ENCODE measurements at regions not wholly inside any gene's neighbourhood (a gene's known extent, or its start where the extent isn't known, plus 50 kb on each side); places are given as distances from the start of the nearest gene placed in this dataset.

DNA sequence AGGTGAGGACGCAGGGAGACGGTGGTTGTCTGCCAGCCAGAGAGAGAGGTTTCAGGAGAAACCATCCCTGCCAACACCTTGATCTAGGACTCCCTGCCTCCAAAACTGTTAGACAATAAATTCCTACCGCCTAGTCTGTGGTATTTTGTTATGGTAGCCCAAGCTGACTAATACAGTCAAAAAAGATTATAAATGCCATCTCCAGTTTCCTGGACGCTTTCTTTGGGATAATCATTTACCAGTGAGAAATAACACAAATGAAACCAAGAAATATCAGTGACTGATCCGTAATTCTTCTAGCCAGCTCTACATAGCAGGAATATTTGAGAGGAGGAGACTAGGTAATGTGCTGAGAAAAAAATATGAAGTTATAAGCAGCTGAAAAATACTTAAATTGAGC is 707.8 kb upstream of the LMCD1 start:
- no peak for DNase-seq

DNA sequence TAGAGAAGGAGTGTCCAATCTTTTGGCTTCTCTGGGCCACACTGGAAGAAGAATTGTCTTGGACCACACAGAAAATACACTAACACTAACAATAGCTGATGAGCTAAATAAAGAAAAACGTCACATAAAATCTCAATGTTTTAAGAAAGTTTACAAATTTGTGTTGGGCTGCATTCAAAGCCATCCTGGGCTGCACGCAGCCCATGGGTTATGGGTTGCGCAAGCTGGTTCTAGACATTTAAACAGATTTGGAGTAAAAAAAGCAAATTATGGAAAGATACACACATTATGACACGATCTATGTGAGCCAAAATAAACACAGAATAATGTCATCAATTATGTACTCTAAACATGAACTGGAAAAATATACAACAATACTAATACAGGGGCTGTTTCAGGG is 703.3 kb upstream of the LMCD1 start:
- no peak for DNase-seq

DNA sequence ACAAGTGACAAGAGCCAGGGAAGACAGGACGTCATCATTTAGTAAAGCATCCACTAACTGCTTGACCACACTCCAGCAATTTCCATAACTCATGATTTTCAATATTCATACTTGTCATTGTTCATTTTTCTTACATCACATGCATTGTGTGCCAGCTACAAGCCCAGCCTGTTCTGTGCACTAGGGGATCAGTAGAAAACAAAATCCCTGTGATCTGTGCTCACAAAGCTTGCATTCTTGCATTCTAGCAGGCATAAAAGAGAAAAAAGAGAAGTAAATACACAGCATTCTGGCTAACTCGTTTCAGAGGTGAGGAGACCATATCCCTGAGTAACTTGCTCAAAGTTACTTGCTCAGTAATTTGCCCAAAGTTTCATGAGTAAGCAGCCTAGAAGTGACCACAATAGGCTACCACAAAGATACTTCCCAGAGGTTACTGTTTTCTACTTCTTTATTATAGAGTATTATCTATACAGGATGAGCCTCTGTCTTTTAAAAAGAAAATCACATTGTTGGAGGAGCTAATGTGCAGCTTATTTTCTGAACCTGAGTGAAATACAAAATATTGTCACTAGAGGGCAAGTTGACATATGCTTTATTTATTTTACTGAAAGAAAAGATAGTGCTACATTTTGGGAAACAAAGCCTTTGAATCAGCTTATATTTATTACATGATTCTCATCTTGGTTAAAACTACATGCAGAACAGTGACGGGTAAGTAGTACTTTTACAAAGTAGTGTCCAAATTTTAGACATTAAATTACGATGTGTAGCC is 701.4 kb upstream of the LMCD1 start:
- no peak for DNase-seq

- DNase-seq: no peak
These were observed 689.1 kb upstream of the LMCD1 start for GRCh38 chr3:7812490-7812889.

DNA sequence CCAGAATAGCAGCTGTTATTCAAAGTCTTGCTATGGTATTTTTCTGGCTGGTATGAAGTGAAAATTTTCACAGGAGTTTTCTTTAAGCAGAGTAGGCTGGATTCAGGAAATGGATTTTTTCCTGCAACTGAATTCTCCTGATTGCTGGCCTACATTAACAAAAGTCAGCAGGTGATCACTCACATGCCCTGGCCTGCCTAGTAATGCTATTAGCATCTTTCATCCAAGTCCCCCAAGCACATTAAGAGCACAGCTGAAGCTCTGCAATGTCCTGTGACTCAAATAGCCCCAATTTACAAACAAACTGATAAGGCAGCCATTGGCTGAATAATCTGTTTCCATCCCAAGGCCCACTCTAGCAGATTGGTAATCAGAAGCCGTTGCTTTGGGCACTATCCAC is 688.3 kb upstream of the LMCD1 start:
- no peak for DNase-seq

GRCh38 chr3:7817239-7817638 is 684.4 kb upstream of the LMCD1 start:
- no peak for DNase-seq

- DNase-seq: no peak
These were observed 680.7 kb upstream of the LMCD1 start for GRCh38 chr3:7820969-7821368.

DNA sequence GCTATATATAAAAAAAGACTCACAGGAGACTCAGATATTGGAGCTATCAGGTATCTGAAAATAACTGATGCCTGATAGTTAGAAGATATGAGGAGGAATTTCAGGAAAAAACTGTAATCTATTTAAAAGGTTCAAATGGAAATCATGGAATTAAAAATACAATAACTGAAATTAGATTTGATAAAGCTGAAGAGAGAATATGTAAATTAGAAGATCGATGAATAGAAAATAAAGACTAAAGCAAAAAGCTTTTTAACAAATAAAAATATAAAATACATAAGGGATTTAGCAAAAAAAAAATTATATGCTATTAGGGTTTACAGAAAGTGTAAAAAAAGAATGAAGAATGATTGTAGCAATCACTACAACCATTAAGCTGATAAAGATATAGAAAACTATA is 679.8 kb upstream of the LMCD1 start:
- DNase-seq: no peak

- DNase-seq: no peak
These were observed 660.2 kb upstream of the LMCD1 start for GRCh38 chr3:7841451-7841850.

GRCh38 chr3:7843441-7843840 is 658.2 kb upstream of the LMCD1 start:
- DNase-seq: no peak

DNA sequence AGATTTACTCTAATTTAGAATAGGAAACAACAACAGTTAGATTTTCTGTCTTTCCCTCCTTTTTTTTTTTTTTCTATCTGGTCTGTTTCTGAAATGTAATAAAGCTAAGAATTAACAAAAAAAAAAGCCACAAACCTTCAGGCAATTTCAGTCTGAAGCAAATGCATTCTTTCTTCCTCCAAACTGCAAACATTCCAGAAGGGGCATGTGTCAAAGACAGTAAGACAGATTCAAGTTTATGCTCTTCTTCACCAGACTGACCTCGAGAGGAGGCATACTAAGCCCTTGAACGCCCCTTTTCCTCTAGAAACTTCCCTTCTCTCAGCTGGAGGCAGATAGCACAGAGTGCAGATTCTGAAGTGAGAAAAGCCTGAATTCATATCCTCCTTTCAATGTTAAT is 654.6 kb upstream of the LMCD1 start:
- no peak for DNase-seq

GRCh38 chr3:7847521-7847920 is 654.1 kb upstream of the LMCD1 start:
- DNase-seq: no peak

- DNase-seq: no peak
These were observed 647.4 kb upstream of the LMCD1 start for GRCh38 chr3:7854266-7854665.

DNA sequence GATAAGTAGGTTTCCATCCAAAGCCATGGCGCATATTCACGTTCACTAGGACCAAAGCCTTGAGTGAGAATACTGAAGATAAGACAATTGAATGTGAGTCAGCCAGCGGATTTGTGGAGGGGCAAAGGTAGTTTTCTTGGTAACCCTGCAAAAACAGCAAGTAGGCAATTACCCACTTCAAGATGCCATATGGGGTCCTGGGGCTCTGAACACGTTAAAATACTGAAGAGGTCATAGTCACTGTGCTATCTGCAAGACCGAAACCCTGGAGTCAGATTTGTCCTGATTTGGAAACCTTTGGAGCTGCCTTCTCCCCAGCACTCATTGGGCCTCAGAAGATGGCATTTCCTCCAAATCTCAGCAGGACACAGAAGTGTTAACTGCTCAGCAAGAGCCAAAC is 646.9 kb upstream of the LMCD1 start:
- no peak for DNase-seq

DNA sequence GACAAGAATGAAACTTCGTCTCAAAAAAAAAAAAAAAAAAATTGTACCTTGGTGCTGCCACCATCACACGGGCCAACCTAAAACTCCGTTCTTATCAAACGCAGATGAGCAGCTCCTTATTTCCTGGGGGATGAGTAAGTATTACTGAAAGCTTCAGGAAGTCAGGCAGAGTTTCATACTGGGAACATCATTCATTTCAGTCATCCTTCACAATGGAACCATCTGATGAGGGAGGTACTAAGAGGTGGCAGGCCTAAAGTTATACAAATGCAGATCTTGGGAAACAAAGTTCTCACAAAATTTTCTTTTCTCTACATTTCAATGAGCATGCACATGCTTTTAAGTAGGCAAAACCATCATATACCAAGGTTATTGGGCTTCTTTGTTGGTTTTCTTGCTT is 636.0 kb upstream of the LMCD1 start:
- DNase-seq: no peak

DNA sequence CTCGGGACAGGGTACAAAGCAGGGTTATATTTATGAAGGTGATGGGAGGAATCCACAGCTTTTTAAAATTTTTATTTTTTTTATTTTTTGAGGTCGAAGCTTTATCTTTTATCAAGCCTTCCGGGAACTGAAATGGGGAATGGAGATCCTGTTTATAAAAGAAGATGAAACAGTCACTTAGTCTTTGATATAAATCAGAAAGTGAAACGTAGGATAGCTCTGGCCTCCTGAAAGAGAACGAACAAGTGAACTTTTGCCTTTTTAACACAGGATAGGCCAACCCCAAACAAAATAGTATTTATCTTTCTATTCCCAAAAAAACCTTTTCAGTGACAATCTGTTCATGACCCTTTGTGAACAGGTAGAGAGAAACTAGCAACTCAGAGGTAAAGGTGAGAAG is 634.0 kb upstream of the LMCD1 start:
- DNase-seq: no peak

DNA sequence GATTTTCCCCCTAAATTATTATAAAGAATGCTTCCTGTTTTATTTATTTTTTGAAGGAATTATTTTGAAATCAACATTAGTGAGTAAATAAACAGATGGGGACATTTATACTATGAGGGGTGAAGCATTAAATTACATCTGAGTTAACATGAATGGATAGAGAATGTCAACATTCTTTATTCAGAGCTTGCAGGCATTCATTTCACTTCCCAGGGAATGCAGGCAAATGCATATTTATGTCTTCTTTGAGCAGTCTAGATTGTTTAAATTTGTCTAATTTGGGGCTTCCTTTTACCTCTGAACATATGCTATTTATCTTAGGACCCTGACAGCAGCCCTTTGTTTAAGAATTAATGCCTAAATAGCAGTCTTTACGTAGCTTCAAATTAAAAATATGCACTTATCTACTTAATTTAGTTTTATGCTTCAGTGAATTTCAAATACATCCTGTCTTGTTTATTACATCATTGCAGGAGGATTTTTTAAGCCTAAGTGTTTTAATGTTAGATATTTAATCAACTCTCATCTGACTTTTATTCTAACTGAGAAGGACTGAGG is 630.5 kb upstream of the LMCD1 start:
- no peak for DNase-seq

- DNase-seq: no peak
These were observed 627.5 kb upstream of the LMCD1 start for GRCh38 chr3:7874116-7874515.

DNA sequence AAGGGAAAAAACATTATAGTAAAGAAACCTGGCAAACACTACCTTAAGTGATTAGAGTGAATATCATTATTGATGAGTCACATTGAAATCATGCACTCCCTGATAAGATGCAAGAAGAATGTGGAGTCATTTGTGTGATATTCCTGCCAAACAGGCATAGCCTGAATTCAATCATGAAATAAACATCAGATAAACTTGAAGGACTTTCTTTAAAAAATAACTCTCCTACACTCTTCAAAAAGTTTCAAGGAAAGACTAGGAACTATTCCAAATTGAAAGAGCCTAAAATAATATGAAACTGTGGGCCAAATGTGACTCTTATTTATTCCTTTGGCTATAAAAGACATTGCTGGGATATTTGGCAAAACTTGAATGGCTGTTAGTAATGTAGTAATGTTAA is 625.7 kb upstream of the LMCD1 start:
- DNase-seq: no peak

DNA sequence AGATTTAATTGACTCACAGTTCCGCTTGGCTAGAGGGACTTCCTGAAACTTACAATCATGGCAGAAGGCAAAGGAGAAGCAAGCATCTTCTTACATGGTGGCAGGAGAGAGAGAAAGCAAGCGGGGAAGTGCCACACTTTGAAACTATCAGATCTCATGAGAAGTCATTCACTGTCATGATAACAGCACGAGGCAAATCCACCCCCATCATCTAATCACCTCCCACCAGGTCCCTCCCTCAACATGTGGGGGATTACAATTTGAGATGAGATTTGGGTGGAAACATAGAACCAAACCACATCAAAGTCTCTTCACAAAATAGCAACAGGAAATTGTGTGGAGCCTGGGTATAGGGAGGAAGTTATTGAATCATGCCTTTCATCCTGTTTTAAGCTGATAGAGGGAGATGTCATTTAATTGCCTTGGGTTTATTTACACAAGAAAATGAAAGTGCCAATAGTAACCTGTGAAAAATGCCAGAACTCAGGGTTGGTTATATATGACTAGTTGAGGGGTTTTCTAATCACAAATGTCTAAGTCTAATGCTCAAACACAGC is 624.8 kb upstream of the LMCD1 start:
- DNase-seq: peak; percentile 72

GRCh38 chr3:7877312-7877711 is 624.3 kb upstream of the LMCD1 start:
- DNase-seq: no peak

DNA sequence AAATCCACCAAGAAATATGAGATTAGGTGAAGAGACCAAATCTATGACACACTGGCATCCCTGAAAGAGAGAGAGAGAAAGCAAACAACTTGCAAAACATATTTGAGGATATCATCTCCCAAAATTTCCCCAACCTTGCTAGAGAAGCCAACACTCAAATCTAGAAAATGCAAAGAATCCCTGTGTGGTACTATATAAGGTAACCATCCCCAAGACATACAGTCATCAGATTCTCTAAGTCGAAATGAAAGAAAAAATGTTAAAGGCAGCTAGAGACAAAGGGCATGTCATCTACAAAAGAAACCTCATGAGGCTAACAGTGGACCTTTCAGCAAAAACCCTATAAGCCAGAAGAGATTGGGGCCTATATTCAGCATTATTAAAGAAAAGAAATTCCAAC is 622.1 kb upstream of the LMCD1 start:
- no peak for DNase-seq

GRCh38 chr3:7881946-7882345 is 619.7 kb upstream of the LMCD1 start:
- no peak for DNase-seq

DNA sequence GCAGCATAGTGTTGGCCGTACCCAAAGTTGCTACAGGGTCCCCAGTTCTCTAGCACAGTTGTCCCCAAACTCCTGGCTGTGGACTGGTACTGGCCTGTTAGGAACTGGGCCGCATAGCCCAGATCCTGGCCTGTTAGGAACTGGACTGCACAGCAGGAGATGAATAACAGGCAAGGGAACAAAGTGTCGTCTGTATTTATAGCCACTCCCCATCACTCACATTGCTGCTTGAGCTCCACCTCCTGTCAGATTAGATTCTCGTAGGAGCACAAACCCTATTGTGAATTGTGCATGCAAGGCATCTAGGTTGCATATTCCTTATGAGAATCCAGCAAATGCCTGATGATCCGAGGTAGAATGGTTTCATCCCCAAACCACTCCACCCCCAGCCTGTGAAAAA is 604.0 kb upstream of the LMCD1 start:
- no peak for DNase-seq

GRCh38 chr3:7913283-7913682 is 588.3 kb upstream of the LMCD1 start:
- no peak for DNase-seq
